ENCODE measurements at regions not wholly inside any gene's neighbourhood (a gene's known extent, or its start where the extent isn't known, plus 50 kb on each side); places are given as distances from the start of the nearest gene placed in this dataset.

- TF ChIP-seq CTCF (IDR thresholded peaks at IDR 0.05) = no peak
- TF ChIP-seq POLR2A (IDR thresholded peaks at IDR 0.05) = no peak
These were observed 225.8 kb upstream of the TCERG1L start for GRCh38 chr10:131537281-131537680.
